ENCODE measurements at regions not wholly inside any gene's neighbourhood (a gene's known extent, or its start where the extent isn't known, plus 50 kb on each side); places are given as distances from the start of the nearest gene placed in this dataset.

- WGBS (ENCODE audit: insufficient coverage, low coverage, low lambda C conversion rate, missing lambda C conversion rate), result 14% methylated on average over 1 of the region's 1 CpG
- intact Hi-C loops (cut with DNase I), result no loop called here
- Histone ChIP-seq H3K27me3 (no peaks in the 10 kb centered on the region), H3K9me3 (no peaks in the 10 kb centered on the region), H3K4me1 (no peaks in the 10 kb centered on the region), H3K4me3 (no peak overlapping the region), H3K27ac (no peak overlapping the region), H3K36me3 (no peaks in the 10 kb centered on the region)
- TF ChIP-seq CTCF (IDR thresholded peaks at IDR 0.05), result no peak
- TF ChIP-seq POLR2A (IDR thresholded peaks at IDR 0.05), result no peak
- DNase-seq, result no peak
- ATAC-seq, result no peak
These were observed 132.4 kb downstream of the CYP26B1 start for GRCh38 chr2:72015266-72015665.

- no peak for DNase-seq
- H3K36me3 ChIP-seq, result no peaks in the 10 kb centered on the region
- intact Hi-C loops (cut with DNase I), result no loop called here
- TF ChIP-seq POLR2A (IDR thresholded peaks at IDR 0.05), result no peak
- no peak for TF ChIP-seq CTCF (IDR thresholded peaks at IDR 0.05)
- H3K27ac ChIP-seq, result no peak overlapping the region
- no peaks in the 10 kb centered on the region for H3K9me3 ChIP-seq
- no peaks in the 10 kb centered on the region for H3K4me1 ChIP-seq
- WGBS (ENCODE audit: insufficient coverage, low coverage, low lambda C conversion rate, missing lambda C conversion rate), result no CpG with 5 or more reads among the region's 1 CpG
- no peaks in the 10 kb centered on the region for H3K27me3 ChIP-seq
- no peak for ATAC-seq
- H3K4me3 ChIP-seq, result no peak overlapping the region
These were observed 132.8 kb downstream of the CYP26B1 start for GRCh38 chr2:72014831-72015230.

- no peaks in the 10 kb centered on the region for H3K27me3 ChIP-seq
- no peak overlapping the region for H3K27ac ChIP-seq
- ATAC-seq, result no peak
- H3K36me3 ChIP-seq, result no peaks in the 10 kb centered on the region
- H3K9me3 ChIP-seq, result no peaks in the 10 kb centered on the region
- intact Hi-C loops (cut with DNase I), result no loop called here
- no peak for TF ChIP-seq CTCF (IDR thresholded peaks at IDR 0.05)
- TF ChIP-seq POLR2A (IDR thresholded peaks at IDR 0.05), result no peak
- H3K4me1 ChIP-seq, result no peaks in the 10 kb centered on the region
- WGBS (ENCODE audit: insufficient coverage, low coverage, low lambda C conversion rate, missing lambda C conversion rate), result no CpG with 5 or more reads among the region's 6 CpGs
- DNase-seq, result no peak
- H3K4me3 ChIP-seq, result no peak overlapping the region
These were observed 133.9 kb downstream of the CYP26B1 start for GRCh38 chr2:72013726-72014125.

GRCh38 chr2:72012886-72013574 lies 134.6 kb downstream of the CYP26B1 start:
- H3K36me3 ChIP-seq, result no peaks in the 10 kb centered on the region
- no peak for TF ChIP-seq CTCF (IDR thresholded peaks at IDR 0.05)
- TF ChIP-seq POLR2A (IDR thresholded peaks at IDR 0.05), result no peak
- ATAC-seq (peak in 2 of 4 donors; percentile 11 to 23), DNase-seq (no peak)
- no peaks in the 10 kb centered on the region for H3K9me3 ChIP-seq
- intact Hi-C loops (cut with DNase I), result no loop called here
- no peaks in the 10 kb centered on the region for H3K27me3 ChIP-seq
- no peak overlapping the region for H3K4me3 ChIP-seq
- H3K4me1 ChIP-seq, result no peaks in the 10 kb centered on the region
- no peak overlapping the region for H3K27ac ChIP-seq
- WGBS (ENCODE audit: insufficient coverage, low coverage, low lambda C conversion rate, missing lambda C conversion rate), result no CpG with 5 or more reads among the region's 9 CpGs
